A673 (cell line): ENCODE measurements at regions not wholly inside any gene's neighbourhood (a gene's known extent, or its start where the extent isn't known, plus 50 kb on each side); places are given as distances from the start of the nearest gene placed in this dataset.

ENCODE experiments used
- CTCF ChIP-seq: fragments of 300-800, 200-600 bp; sonication (generic); conservative IDR thresholded peaks from 2 replicates; pipeline ENCODE4 v1.5.1; 2017; ENCODE audit warnings: low read depth, mild to moderate bottlenecking, antibody characterized with exemption, low read length, moderate library complexity, mixed read lengths
- EZH2 ChIP-seq: fragments of 200-600 bp; sonication (generic); IDR thresholded peaks from 2 replicates; pipeline ENCODE4 v1.6.1; 2017; ENCODE audit warnings: borderline replicate concordance, low read depth, mild to moderate bottlenecking, mixed read lengths, antibody characterized with exemption, low read length; ENCODE audit not compliant: poor library complexity, severe bottlenecking

DNA sequence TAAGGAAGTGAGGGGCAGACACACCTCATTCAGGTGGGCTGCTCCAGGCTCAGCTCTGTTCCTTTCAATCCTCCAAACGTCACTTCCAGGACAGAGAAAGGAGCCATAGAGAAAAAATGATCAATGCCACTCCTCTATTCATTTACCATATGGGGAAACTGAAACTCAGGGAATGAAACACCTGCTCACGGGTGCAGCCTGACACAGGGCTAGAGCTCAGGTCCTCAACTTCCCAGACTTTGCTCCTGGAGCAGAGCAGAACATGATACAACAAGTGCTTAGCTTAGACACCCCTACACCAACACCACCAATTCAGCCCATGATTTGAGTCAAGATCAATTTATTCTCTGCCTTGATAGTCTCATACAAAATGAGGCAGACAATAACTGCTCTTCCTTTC lies 58.5 kb upstream of the LPP start:
- TF ChIP-seq CTCF (no peak), EZH2 (no peak)
